ENCODE measurements at regions not wholly inside any gene's neighbourhood (a gene's known extent, or its start where the extent isn't known, plus 50 kb on each side); places are given as distances from the start of the nearest gene placed in this dataset.

- no peaks in the 10 kb centered on the region for H3K4me1 Mint-ChIP-seq (ENCODE audit: low read depth in 2 of 2)
- no peaks in the 10 kb centered on the region for H3K36me3 Mint-ChIP-seq (ENCODE audit: insufficient read depth)
- H3K27me3 Mint-ChIP-seq: peaks cover 0 to 11% of the 10 kb centered on the region in 2 donors
- DNase-seq (no peak), ATAC-seq (replicated peaks) (no peak)
- no peak overlapping the region for H3K27ac Mint-ChIP-seq
- no peak overlapping the region for H3K4me3 Mint-ChIP-seq
- no peaks in the 10 kb centered on the region for H3K9me3 Mint-ChIP-seq
These were observed 79.2 kb upstream of the TPRG1 start for GRCh38 chr3:189092547-189092946.

GRCh38 chr3:189094539-189094938 is 77.2 kb upstream of the TPRG1 start:
- H3K36me3 Mint-ChIP-seq (ENCODE audit: insufficient read depth): no peaks in the 10 kb centered on the region
- DNase-seq (no peak), ATAC-seq (replicated peaks) (no peak)
- H3K4me1 Mint-ChIP-seq (ENCODE audit: low read depth in 2 of 2): no peaks in the 10 kb centered on the region
- H3K4me3 Mint-ChIP-seq: no peak overlapping the region
- no peak overlapping the region for H3K27ac Mint-ChIP-seq
- H3K9me3 Mint-ChIP-seq: no peaks in the 10 kb centered on the region
- H3K27me3 Mint-ChIP-seq: peaks cover 0 to 17% of the 10 kb centered on the region in 2 donors

- Mint-ChIP-seq H3K4me3 (no peak overlapping the region), H3K4me1 (ENCODE audit: low read depth in 2 of 2) (no peaks in the 10 kb centered on the region), H3K36me3 (ENCODE audit: insufficient read depth) (no peaks in the 10 kb centered on the region), H3K27me3 (peaks cover 0 to 17% of the 10 kb centered on the region in 2 donors), H3K9me3 (no peaks in the 10 kb centered on the region), H3K27ac (no peak overlapping the region)
- DNase-seq (no peak), ATAC-seq (replicated peaks) (no peak)
These were observed 75.7 kb upstream of the TPRG1 start for GRCh38 chr3:189096092-189096491.

- H3K4me1 Mint-ChIP-seq (ENCODE audit: low read depth in 2 of 2): no peaks in the 10 kb centered on the region
- H3K9me3 Mint-ChIP-seq: no peaks in the 10 kb centered on the region
- peaks cover 0 to 6% of the 10 kb centered on the region in 2 donors for H3K27me3 Mint-ChIP-seq
- DNase-seq: no peak
- H3K27ac Mint-ChIP-seq: no peak overlapping the region
- no peaks in the 10 kb centered on the region for H3K36me3 Mint-ChIP-seq (ENCODE audit: insufficient read depth)
- no peak overlapping the region for H3K4me3 Mint-ChIP-seq
- no peak for ATAC-seq (replicated peaks)
These were observed 72.7 kb upstream of the TPRG1 start for GRCh38 chr3:189099031-189099471.

GRCh38 chr3:189099505-189100290 is 72.1 kb upstream of the TPRG1 start:
- no peak overlapping the region for H3K4me3 Mint-ChIP-seq
- no peak overlapping the region for H3K27ac Mint-ChIP-seq
- DNase-seq: no peak
- no peaks in the 10 kb centered on the region for H3K36me3 Mint-ChIP-seq (ENCODE audit: insufficient read depth)
- H3K9me3 Mint-ChIP-seq: no peaks in the 10 kb centered on the region
- ATAC-seq (replicated peaks): no peak
- no peaks in the 10 kb centered on the region for H3K4me1 Mint-ChIP-seq (ENCODE audit: low read depth in 2 of 2)
- H3K27me3 Mint-ChIP-seq: peaks cover 0 to 6% of the 10 kb centered on the region in 2 donors

- Mint-ChIP-seq H3K36me3 (ENCODE audit: insufficient read depth) (no peaks in the 10 kb centered on the region), H3K27ac (no peak overlapping the region), H3K9me3 (no peaks in the 10 kb centered on the region), H3K4me1 (ENCODE audit: low read depth in 2 of 2) (no peaks in the 10 kb centered on the region), H3K27me3 (peaks cover 0 to 6% of the 10 kb centered on the region in 2 donors), H3K4me3 (no peak overlapping the region)
- DNase-seq (no peak), ATAC-seq (replicated peaks) (no peak)
These were observed 70.9 kb upstream of the TPRG1 start for GRCh38 chr3:189100866-189101265.

GRCh38 chr3:189101594-189101993 is 70.2 kb upstream of the TPRG1 start:
- Mint-ChIP-seq H3K36me3 (ENCODE audit: insufficient read depth) (no peaks in the 10 kb centered on the region), H3K4me3 (no peak overlapping the region), H3K27me3 (peaks cover 0 to 6% of the 10 kb centered on the region in 2 donors), H3K27ac (no peak overlapping the region), H3K9me3 (no peaks in the 10 kb centered on the region), H3K4me1 (ENCODE audit: low read depth in 2 of 2) (no peaks in the 10 kb centered on the region)
- ATAC-seq (replicated peaks) (no peak), DNase-seq (no peak)

- peaks cover 0 to 1% of the 10 kb centered on the region in 2 donors for H3K27me3 Mint-ChIP-seq
- DNase-seq (no peak), ATAC-seq (replicated peaks) (no peak)
- no peaks in the 10 kb centered on the region for H3K36me3 Mint-ChIP-seq (ENCODE audit: insufficient read depth)
- no peak overlapping the region for H3K27ac Mint-ChIP-seq
- no peaks in the 10 kb centered on the region for H3K9me3 Mint-ChIP-seq
- no peaks in the 10 kb centered on the region for H3K4me1 Mint-ChIP-seq (ENCODE audit: low read depth in 2 of 2)
- H3K4me3 Mint-ChIP-seq: no peak overlapping the region
These were observed 68.6 kb upstream of the TPRG1 start for GRCh38 chr3:189103208-189103607.

GRCh38 chr3:189108067-189108466 is 63.7 kb upstream of the TPRG1 start:
- no peaks in the 10 kb centered on the region for H3K4me1 Mint-ChIP-seq (ENCODE audit: low read depth in 2 of 2)
- no peaks in the 10 kb centered on the region for H3K36me3 Mint-ChIP-seq (ENCODE audit: insufficient read depth)
- no peak overlapping the region for H3K27ac Mint-ChIP-seq
- no peaks in the 10 kb centered on the region for H3K9me3 Mint-ChIP-seq
- DNase-seq: no peak
- H3K27me3 Mint-ChIP-seq: peaks cover 0 to 18% of the 10 kb centered on the region in 2 donors
- no peak for ATAC-seq (replicated peaks)
- H3K4me3 Mint-ChIP-seq: no peak overlapping the region

- Mint-ChIP-seq H3K4me3 (no peak overlapping the region), H3K27me3 (peaks cover 0 to 18% of the 10 kb centered on the region in 2 donors)
- no peak for ATAC-seq (replicated peaks)
These were observed 63.0 kb upstream of the TPRG1 start for GRCh38 chr3:189108735-189109134.

GRCh38 chr3:189109145-189109544 is 62.6 kb upstream of the TPRG1 start:
- Mint-ChIP-seq H3K27me3 (peaks cover 0 to 18% of the 10 kb centered on the region in 2 donors), H3K36me3 (ENCODE audit: insufficient read depth) (no peaks in the 10 kb centered on the region), H3K9me3 (no peaks in the 10 kb centered on the region), H3K4me3 (no peak overlapping the region), H3K4me1 (ENCODE audit: low read depth in 2 of 2) (no peaks in the 10 kb centered on the region), H3K27ac (no peak overlapping the region)
- DNase-seq: no peak
- ATAC-seq (replicated peaks): no peak

More at GRCh38 chr3:189108735-189109134, 63.0 kb upstream of the TPRG1 start:
- DNase-seq: no peak
- no peak overlapping the region for H3K27ac Mint-ChIP-seq
- no peaks in the 10 kb centered on the region for H3K9me3 Mint-ChIP-seq
- no peaks in the 10 kb centered on the region for H3K36me3 Mint-ChIP-seq (ENCODE audit: insufficient read depth)
- H3K4me1 Mint-ChIP-seq (ENCODE audit: low read depth in 2 of 2): no peaks in the 10 kb centered on the region

- no peak overlapping the region for H3K4me3 Mint-ChIP-seq
- no peak for DNase-seq
- H3K4me1 Mint-ChIP-seq (ENCODE audit: low read depth in 2 of 2): peaks cover 4 to 7% of the 10 kb centered on the region in 2 donors
- H3K9me3 Mint-ChIP-seq: peaks cover 0 to 11% of the 10 kb centered on the region in 2 donors
- no peak overlapping the region for H3K27ac Mint-ChIP-seq
- H3K27me3 Mint-ChIP-seq: peaks cover 0 to 7% of the 10 kb centered on the region in 2 donors
- peaks cover 2% of the 10 kb centered on the region for H3K36me3 Mint-ChIP-seq (ENCODE audit: insufficient read depth)
- no peak for ATAC-seq (replicated peaks)
These were observed 54.7 kb upstream of the TPRG1 start for GRCh38 chr3:189117087-189117486.

GRCh38 chr3:189118896-189119295 is 52.9 kb upstream of the TPRG1 start:
- Mint-ChIP-seq H3K36me3 (ENCODE audit: insufficient read depth) (peaks cover 6% of the 10 kb centered on the region), H3K4me1 (ENCODE audit: low read depth in 2 of 2) (peaks cover 6 to 25% of the 10 kb centered on the region in 2 donors), H3K27me3 (no peaks in the 10 kb centered on the region), H3K9me3 (peaks cover 0 to 11% of the 10 kb centered on the region in 2 donors), H3K27ac (no peak overlapping the region), H3K4me3 (no peak overlapping the region)
- ATAC-seq (replicated peaks) (no peak), DNase-seq (no peak)

- Mint-ChIP-seq H3K4me1 (ENCODE audit: low read depth in 2 of 2) (peaks cover 6 to 33% of the 10 kb centered on the region in 2 donors), H3K4me3 (no peak overlapping the region), H3K27ac (peak overlapping the region; percentile 92 to 99), H3K36me3 (ENCODE audit: insufficient read depth) (peaks cover 6% of the 10 kb centered on the region), H3K27me3 (no peaks in the 10 kb centered on the region), H3K9me3 (peaks cover 0 to 11% of the 10 kb centered on the region in 2 donors)
- no peak for DNase-seq
- no peak for ATAC-seq (replicated peaks)
These were observed 51.8 kb upstream of the TPRG1 start for GRCh38 chr3:189119950-189120349.
